Stimulated activated CD8-positive, alpha-beta memory T cell treated with anti-CD3 and anti-CD28 coated beads, Interleukin-12 subunit alpha, Interleukin-12 subunit beta, amount 100 ng/mL, for 24 hours (primary cell): ENCODE measurements at regions not wholly inside any gene's neighbourhood (a gene's known extent, or its start where the extent isn't known, plus 50 kb on each side); places are given as distances from the start of the nearest gene placed in this dataset.

ENCODE experiments used
- DNase-seq: peaks from one replicate; pipeline ENCODE4 v3.0.0-alpha.2; 2020; ENCODE audit errors: extremely low read depth

DNA sequence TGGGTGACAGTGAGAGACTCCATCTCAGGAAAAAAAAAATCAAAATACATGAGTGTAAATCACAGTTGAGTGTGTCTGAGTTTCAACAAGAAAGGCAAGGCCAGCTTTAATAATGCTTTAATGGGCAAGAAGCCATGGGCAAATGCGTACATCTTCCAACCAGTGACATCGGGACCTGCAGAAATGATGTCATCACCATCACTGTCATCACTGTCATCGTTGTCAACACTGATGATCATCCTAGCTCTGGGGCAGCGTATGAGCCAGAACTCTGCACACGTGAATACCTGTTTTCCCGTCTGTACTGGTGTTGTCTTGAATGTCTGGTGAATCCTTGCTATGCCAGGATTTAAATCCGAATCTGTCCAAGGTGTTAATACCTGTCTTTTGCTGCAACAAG, 712.5 kb downstream of the BRD1 start:
- DNase-seq: no peak

DNA sequence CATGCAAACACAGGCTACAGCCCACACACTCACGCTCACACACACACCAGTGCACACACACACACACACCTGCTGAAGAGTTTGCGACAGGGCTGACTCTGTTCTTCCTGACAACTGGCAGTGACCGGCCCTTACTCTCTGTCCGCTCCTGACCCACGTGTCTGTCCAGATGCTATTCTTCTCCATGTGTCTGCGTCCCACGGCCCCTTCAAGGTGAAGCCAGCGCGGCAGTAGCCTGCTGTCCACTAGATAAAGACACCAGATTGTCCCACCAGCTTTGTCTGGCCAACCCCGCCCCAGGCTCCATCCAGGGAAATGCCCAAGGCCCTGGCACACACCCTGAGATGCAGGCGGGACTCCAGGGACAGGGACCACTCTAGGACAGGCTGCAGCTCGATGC, 713.9 kb downstream of the BRD1 start:
- DNase-seq: no peak

GRCh38 chr22:49112661-49113626, 714.7 kb downstream of the BRD1 start:
- no peak for DNase-seq

- DNase-seq: no peak
These were observed 715.5 kb downstream of the BRD1 start for GRCh38 chr22:49112176-49112575.

GRCh38 chr22:49111085-49111484, 716.6 kb downstream of the BRD1 start:
- DNase-seq: no peak

DNA sequence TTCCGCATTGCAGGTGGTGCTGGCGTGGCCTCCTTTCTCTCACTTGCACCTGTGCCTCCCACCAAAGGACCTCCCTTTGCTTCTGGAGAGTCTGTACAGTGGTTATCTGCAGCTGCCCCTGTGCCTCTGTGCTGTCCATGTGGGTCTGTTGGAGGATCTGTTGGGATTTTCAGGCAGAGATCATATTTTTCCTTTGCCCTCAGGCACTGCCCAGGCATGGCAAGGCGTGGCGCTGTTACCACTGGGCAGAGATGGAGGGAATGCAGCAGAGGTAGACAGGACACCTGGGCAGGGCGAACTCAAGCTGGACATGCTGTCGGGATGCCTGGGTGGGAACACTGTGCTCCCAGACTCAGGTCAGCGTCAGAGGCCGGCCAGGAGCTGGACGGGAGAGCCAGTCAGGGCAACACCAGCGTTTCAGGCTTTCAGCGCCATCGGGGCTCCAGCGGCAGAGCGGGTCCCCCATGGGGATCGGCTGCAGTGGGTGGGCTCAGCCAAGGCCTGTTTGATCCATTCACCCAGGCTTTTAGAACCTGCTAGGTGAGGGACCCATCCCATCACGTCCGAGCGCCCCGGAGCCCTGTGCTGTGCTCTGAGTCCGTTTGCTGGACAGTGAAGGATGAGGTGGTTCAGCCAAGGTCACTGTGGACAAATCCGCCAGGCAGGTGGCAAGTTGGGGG, 718.9 kb downstream of the BRD1 start:
- no peak for DNase-seq

DNA sequence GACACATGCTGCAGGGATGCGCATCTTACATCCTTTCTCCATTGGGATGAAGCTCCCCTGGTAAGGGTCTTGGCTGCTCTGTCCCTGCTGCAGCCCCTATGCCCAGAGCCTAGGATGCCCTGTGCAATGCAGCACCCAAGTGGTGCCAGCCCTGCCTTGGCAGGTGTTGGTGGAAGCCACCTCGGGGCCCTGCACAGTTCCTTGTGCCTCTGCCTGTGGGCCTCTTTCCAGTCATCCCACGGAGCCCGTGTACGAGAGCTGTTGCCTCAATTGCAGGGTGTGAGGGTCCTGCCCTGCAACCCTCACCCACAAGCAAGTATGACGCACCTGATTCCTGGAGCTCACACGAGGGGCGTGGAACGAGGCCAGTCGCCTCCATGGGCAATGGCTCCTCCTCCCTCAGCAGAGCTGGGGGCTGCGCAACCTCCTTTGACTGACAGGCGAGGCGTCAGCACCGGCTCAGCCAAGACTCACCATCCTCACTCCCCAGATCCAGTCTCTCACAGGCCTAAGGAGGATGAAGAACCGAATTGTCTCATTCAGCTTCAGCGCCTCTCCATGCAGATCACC, 719.6 kb downstream of the BRD1 start:
- no peak for DNase-seq

GRCh38 chr22:49107561-49107960, 720.1 kb downstream of the BRD1 start:
- no peak for DNase-seq

- DNase-seq: no peak
These were observed 720.9 kb downstream of the BRD1 start for GRCh38 chr22:49106842-49107152.

- no peak for DNase-seq
These were observed 721.4 kb downstream of the BRD1 start for GRCh38 chr22:49106096-49106841.

DNA sequence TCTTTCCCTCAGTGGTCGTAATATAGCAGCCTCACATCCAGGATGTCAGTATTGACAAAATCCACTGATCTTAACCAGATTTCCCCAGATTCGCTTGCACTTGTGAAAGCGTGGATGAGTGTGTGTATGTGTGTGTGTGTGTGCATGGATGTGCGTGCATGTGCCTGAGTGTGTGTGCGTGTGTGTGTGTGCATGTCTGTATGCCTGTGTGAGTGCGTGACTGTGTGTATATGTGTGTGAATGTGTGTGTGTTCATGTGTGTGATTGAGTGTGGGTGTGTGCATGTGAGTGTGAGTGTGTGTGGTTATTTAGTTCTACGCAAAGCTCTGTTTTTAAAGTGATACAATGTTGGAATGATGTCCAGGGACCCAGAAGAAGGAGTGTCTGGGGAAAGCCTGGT, 723.2 kb downstream of the BRD1 start:
- no peak for DNase-seq

- DNase-seq: no peak
These were observed 724.2 kb downstream of the BRD1 start for GRCh38 chr22:49103314-49104059.

- no peak for DNase-seq
These were observed 725.3 kb downstream of the BRD1 start for GRCh38 chr22:49102367-49102766.

- no peak for DNase-seq
These were observed 725.8 kb downstream of the BRD1 start for GRCh38 chr22:49101873-49102272.

DNA sequence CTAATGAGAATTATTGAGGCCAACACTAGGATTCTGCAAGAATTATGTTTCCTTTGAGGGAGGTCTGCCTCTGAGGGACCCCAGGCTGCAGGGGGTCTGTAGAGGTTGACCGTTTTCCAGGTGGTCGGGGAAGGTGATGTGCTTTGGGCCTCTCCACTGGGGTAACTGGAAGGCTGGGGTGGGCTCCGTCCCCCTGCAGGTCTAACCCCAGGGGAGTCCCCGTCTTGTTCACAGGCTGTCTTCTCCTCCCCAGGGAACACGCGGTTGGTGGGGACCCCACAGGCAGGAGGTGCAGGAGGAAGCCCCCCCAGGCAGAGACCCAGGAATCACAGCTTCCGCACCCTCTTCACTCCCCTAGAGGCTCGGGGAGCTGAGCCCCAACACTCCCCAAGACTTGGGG, 726.4 kb downstream of the BRD1 start:
- DNase-seq: no peak

GRCh38 chr22:49100773-49101172, 726.9 kb downstream of the BRD1 start:
- DNase-seq: no peak

GRCh38 chr22:49100316-49100715, 727.4 kb downstream of the BRD1 start:
- DNase-seq: no peak

DNA sequence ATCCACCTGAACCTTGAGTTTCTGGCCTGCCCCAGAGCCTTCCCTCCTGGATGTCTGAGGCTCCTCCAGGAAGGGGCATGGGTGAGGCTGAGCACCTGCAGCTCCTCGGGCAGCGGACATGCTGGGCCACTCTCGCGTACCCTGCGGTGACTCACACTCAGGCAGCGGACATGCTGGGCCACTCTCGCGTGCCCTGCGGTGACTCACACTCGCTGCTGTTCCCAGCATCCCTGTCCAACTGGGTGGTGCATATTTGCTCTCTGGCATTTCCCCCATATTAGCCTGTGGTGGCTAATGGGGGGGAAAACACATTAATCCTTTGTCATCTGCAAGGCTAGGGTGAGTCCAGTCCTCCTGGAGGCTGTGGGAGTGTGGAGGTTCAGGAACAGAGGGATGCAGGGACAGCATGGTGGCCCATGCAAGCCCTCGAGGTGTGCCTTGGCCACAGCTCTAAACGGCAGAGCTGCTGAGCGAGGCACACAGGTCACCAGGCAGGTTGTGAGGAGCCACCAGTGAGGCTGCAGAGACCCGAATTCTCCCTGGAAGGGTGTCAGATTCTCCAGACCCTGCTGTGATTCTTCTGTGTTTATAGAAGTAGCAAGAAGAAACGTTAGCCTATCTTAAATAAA, 728.1 kb downstream of the BRD1 start:
- no peak for DNase-seq

- no peak for DNase-seq
These were observed 728.6 kb downstream of the BRD1 start for GRCh38 chr22:49099089-49099488.

DNA sequence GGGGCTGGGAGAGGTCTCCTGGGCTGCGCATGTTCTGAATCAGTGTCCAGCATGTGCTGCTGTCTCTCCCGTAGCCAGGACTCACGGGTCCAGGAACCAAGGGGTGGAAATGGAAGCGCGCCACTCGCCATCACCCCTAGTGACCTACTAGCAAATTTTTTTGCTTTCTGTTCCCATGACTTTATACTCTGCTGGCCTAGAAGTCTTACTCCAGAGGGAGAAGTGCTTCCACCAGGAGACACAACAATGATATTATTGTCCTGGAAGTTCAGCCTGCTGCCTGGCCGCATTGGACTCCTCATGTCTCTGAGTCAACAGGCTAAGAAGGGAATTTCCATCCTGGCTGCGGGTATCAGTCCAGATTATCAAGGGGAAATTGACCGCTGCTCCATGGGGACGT, 729.7 kb downstream of the BRD1 start:
- no peak for DNase-seq
